H9 (cell line): ENCODE measurements at regions not wholly inside any gene's neighbourhood (a gene's known extent, or its start where the extent isn't known, plus 50 kb on each side); places are given as distances from the start of the nearest gene placed in this dataset.

Source experiments
- DNase-seq: peaks from one replicate; pipeline ENCODE4 v3.0.0-alpha.2; 2017
- H2AFZ ChIP-seq: one replicate; pipeline ENCODE4 v1.6.1; 2013; ENCODE audit warnings: mild to moderate bottlenecking, low read length, control low read depth, moderate library complexity
- H2AK5ac ChIP-seq: 2 replicates; pipeline ENCODE4 v1.6.1; 2013; ENCODE audit warnings: low read length, control low read depth, mixed read lengths; ENCODE audit not compliant: insufficient read length
- H2BK120ac ChIP-seq: one replicate; pipeline ENCODE4 v1.6.1; 2013; ENCODE audit warnings: low read depth, mild to moderate bottlenecking, low read length, control low read depth, inconsistent platforms; ENCODE audit not compliant: poor library complexity, severe bottlenecking
- H2BK12ac ChIP-seq: 2 replicates; pipeline ENCODE4 v1.6.1; 2013; ENCODE audit warnings: low read length, control low read depth, mixed read lengths, low read depth; ENCODE audit not compliant: insufficient read length
- H2BK15ac ChIP-seq: 2 replicates; pipeline ENCODE4 v1.6.1; 2013; ENCODE audit warnings: low read depth, low read length, control low read depth
- H2BK20ac ChIP-seq: one replicate; pipeline ENCODE4 v1.6.1; 2013; ENCODE audit warnings: low read depth, mild to moderate bottlenecking, low read length, control low read depth, inconsistent platforms; ENCODE audit not compliant: poor library complexity, severe bottlenecking
- H2BK5ac ChIP-seq: 2 replicates; pipeline ENCODE4 v1.6.1; 2013; ENCODE audit warnings: low read length, control low read depth, mixed read lengths; ENCODE audit not compliant: insufficient read length
- H3K14ac ChIP-seq: 2 replicates; pipeline ENCODE4 v1.6.1; 2013; ENCODE audit warnings: low read length, control low read depth; ENCODE audit not compliant: insufficient read depth
- H3K18ac ChIP-seq: 2 replicates; pipeline ENCODE4 v1.6.1; 2013; ENCODE audit warnings: low read depth, mild to moderate bottlenecking, mixed read lengths, low read length, control low read depth; ENCODE audit not compliant: insufficient read length
- H3K23ac ChIP-seq: 2 replicates; pipeline ENCODE4 v1.6.1; 2013; ENCODE audit warnings: low read length, control low read depth, mixed read lengths, low read depth; ENCODE audit not compliant: insufficient read length
- H3K23me2 ChIP-seq: 2 replicates; pipeline ENCODE4 v1.6.1; 2013; ENCODE audit warnings: low read depth, mild to moderate bottlenecking, mixed read lengths, low read length, control low read depth; ENCODE audit not compliant: insufficient read length, poor library complexity, severe bottlenecking
- H3K27ac ChIP-seq: 2 replicates; pipeline ENCODE4 v1.5.1; 2013; ENCODE audit warnings: low read length, control low read depth, mixed read lengths, low read depth; ENCODE audit not compliant: insufficient read length
- H3K27me3 ChIP-seq: 2 replicates; pipeline ENCODE4 v1.6.1; 2013; ENCODE audit warnings: low read length, control low read depth, inconsistent platforms; ENCODE audit not compliant: insufficient read depth
- H3K4ac ChIP-seq: 2 replicates; pipeline ENCODE4 v1.6.1; 2013; ENCODE audit warnings: low read depth, mild to moderate bottlenecking, control low read depth, inconsistent platforms, low read length, moderate library complexity
- H3K4me1 ChIP-seq: 2 replicates; pipeline ENCODE4 v1.6.1; 2013; ENCODE audit warnings: low read length, control low read depth, inconsistent platforms; ENCODE audit not compliant: insufficient read depth
- H3K4me2 ChIP-seq: 2 replicates; pipeline ENCODE4 v1.6.1; 2013; ENCODE audit warnings: low read length, control low read depth, mixed read lengths; ENCODE audit not compliant: insufficient read length, insufficient read depth
- H3K56ac ChIP-seq: 2 replicates; pipeline ENCODE4 v1.6.1; 2013; ENCODE audit warnings: low read depth, mild to moderate bottlenecking, mixed read lengths, low read length, control low read depth; ENCODE audit not compliant: insufficient read length
- H3K79me1 ChIP-seq: 2 replicates; pipeline ENCODE4 v1.6.1; 2013; ENCODE audit warnings: low read depth, mild to moderate bottlenecking, moderate library complexity, low read length, control low read depth, inconsistent platforms; ENCODE audit not compliant: insufficient read depth, poor library complexity, severe bottlenecking
- H3K79me2 ChIP-seq: 2 replicates; pipeline ENCODE4 v1.6.1; 2013; ENCODE audit warnings: low read length, control low read depth, inconsistent platforms; ENCODE audit not compliant: insufficient read depth
- H3K9ac ChIP-seq: 2 replicates; pipeline ENCODE4 v1.6.1; 2013; ENCODE audit warnings: low read length, control low read depth, mixed read lengths; ENCODE audit not compliant: insufficient read length; ENCODE audit errors: extremely low read depth
- H3K9me3 ChIP-seq: one replicate; pipeline ENCODE4 v1.6.1; 2013; ENCODE audit warnings: low read depth, low read length, inconsistent platforms; ENCODE audit not compliant: control insufficient read depth
- H3T11ph ChIP-seq: one replicate; pipeline ENCODE4 v1.6.1; 2013; ENCODE audit warnings: mild to moderate bottlenecking, low read length, control low read depth, inconsistent platforms
- H4K20me1 ChIP-seq: one replicate; pipeline ENCODE4 v1.6.1; 2013; ENCODE audit not compliant: control insufficient read depth, insufficient read length, insufficient read depth
- H4K5ac ChIP-seq: 2 replicates; pipeline ENCODE4 v1.6.1; 2013; ENCODE audit warnings: low read depth, mild to moderate bottlenecking, mixed read lengths, low read length, control low read depth; ENCODE audit not compliant: insufficient read length
- H4K8ac ChIP-seq: replicated peaks from 2 replicates; pipeline ENCODE4 v1.6.1; 2013; ENCODE audit warnings: low read length, control low read depth, mixed read lengths, low read depth; ENCODE audit not compliant: insufficient read length
- H4K91ac ChIP-seq: 2 replicates; pipeline ENCODE4 v1.6.1; 2013; ENCODE audit warnings: low read depth, mild to moderate bottlenecking, moderate library complexity, mixed read lengths, low read length, control low read depth; ENCODE audit not compliant: insufficient read length
- H3K27ac Mint-ChIP-seq, 3 experiments: 2 replicates in 2 of 3; 3 replicates in 1 of 3; pipeline ENCODE4 v1.8.0; 2020 to 2021; ENCODE audit warnings: mixed read lengths in 3 of 3, mild to moderate bottlenecking in 1 of 3, moderate library complexity in 1 of 3
- H3K27me3 Mint-ChIP-seq: 2 replicates; pipeline ENCODE4 v1.8.0; 2021; ENCODE audit warnings: low read depth, mild to moderate bottlenecking, moderate library complexity, mixed read lengths
- H3K36me3 Mint-ChIP-seq, 3 experiments: 2 replicates in 2 of 3; 3 replicates in 1 of 3; pipeline ENCODE4 v1.8.0; 2020 to 2021; ENCODE audit warnings: low read depth in 3 of 3, mixed read lengths in 3 of 3; ENCODE audit not compliant: insufficient read depth in 1 of 3
- H3K4me1 Mint-ChIP-seq, 2 experiments: 2 replicates each; pipeline ENCODE4 v1.8.0; 2020; ENCODE audit warnings: mixed read lengths in 2 of 2
- H3K4me3 Mint-ChIP-seq, 2 experiments: 2 replicates in 1 of 2; 3 replicates in 1 of 2; pipeline ENCODE4 v1.8.0; 2020 to 2021; ENCODE audit warnings: mild to moderate bottlenecking in 2 of 2, mixed read lengths in 2 of 2, moderate library complexity in 1 of 2
- H3K9me3 Mint-ChIP-seq, 2 experiments: 2 replicates in 1 of 2; 3 replicates in 1 of 2; pipeline ENCODE4 v1.8.0; 2020; ENCODE audit warnings: mild to moderate bottlenecking in 2 of 2, mixed read lengths in 2 of 2, moderate library complexity in 1 of 2
- CTCF ChIP-seq: fragments of 200-600 bp; sonication (generic); conservative IDR thresholded peaks from 3 replicates; pipeline ENCODE4 v1.8.0; 2021; ENCODE audit warnings: antibody characterized with exemption, mild to moderate bottlenecking
- WGBS: extraction: QIAGEN DNeasy Blood & Tissue Kit; methylation state at CpG from one replicate; pipeline ENCODE4 v1.1.7; 2013; ENCODE audit warnings: missing lambda C conversion rate, low lambda C conversion rate, mixed read lengths; ENCODE audit not compliant: insufficient read length; ENCODE audit errors: extremely low coverage; 5-methylcytosine and 5-hydroxymethylcytosine counted together

- Histone ChIP-seq H2AFZ (no peak overlapping the region), H4K91ac (no peak overlapping the region)
Observed at GRCh38 chr14:54135804-54136280, 179.2 kb upstream of the BMP4 start.

More at GRCh38 chr14:54135804-54136280, 179.2 kb upstream of the BMP4 start:
- Histone ChIP-seq H2BK12ac (no peak overlapping the region), H2BK120ac (no peak overlapping the region), H3K23ac (no peak overlapping the region), H3K79me2 (peaks cover 2% of the 10 kb centered on the region; the same call in 1 of the 2 replicates), H4K5ac (no peak overlapping the region), H3K14ac (no peak overlapping the region), H2BK15ac (no peak overlapping the region), H3K4ac (no peak overlapping the region), H3K9ac (no peak overlapping the region), H2AK5ac (no peak overlapping the region), H3K4me2 (no peak overlapping the region), H3T11ph (no peak overlapping the region), H3K4me1 (no peaks in the 10 kb centered on the region), H3K79me1 (no peaks in the 10 kb centered on the region), H2BK20ac (no peak overlapping the region), H3K18ac (no peak overlapping the region), H3K23me2 (no peaks in the 10 kb centered on the region), H3K27ac (no peak overlapping the region), H3K27me3 (no peaks in the 10 kb centered on the region), H2BK5ac (no peak overlapping the region), H3K9me3 (no peaks in the 10 kb centered on the region), H4K20me1 (no peaks in the 10 kb centered on the region), H4K8ac (no peak overlapping the region), H3K56ac (no peak overlapping the region)
- no CpG with 5 or more reads among the region's 3 CpGs for WGBS
- Mint-ChIP-seq H3K36me3 (no peaks in the 10 kb centered on the region), H3K27ac (no peak overlapping the region), H3K9me3 (no peaks in the 10 kb centered on the region), H3K27me3 (no peaks in the 10 kb centered on the region), H3K4me1 (peaks cover 5 to 11% of the 10 kb centered on the region in 2 experiments), H3K4me3 (no peak overlapping the region)
- no peak for DNase-seq
- no peak for TF ChIP-seq CTCF
